ENCODE measurements at regions not wholly inside any gene's neighbourhood (a gene's known extent, or its start where the extent isn't known, plus 50 kb on each side); places are given as distances from the start of the nearest gene placed in this dataset.

GRCh38 chr5:28779161-28779754 lies 1740.9 kb upstream of the CDH9 start:
- TF ChIP-seq CTCF (IDR thresholded peaks at IDR 0.05): peak in 1 of 4 experiments; percentile 39
- no peak for TF ChIP-seq POLR2A (IDR thresholded peaks at IDR 0.05)

Measured in prostate gland (tissue), 2 donors.